Thoracic aorta (tissue), 2 donors: ENCODE measurements at regions not wholly inside any gene's neighbourhood (a gene's known extent, or its start where the extent isn't known, plus 50 kb on each side); places are given as distances from the start of the nearest gene placed in this dataset.

Experiments
- ATAC-seq: fragments of 150-250 bp; one replicate; pipeline ENCODE4 v1.8.0; 2017; ENCODE audit warnings: low read depth; ENCODE audit not compliant: insufficient number of reproducible peaks, low FRiP score
- DNase-seq: peaks from one replicate; pipeline ENCODE4 v3.0.0-alpha.2; 2020; ENCODE audit warnings: low spot score
- H3K27ac ChIP-seq, 2 donors: fragments of 200-600 bp; sonication (generic); 1 replicate in 1 of 2; 2 replicates in 1 of 2; pipeline ENCODE4 v1.5.1; 2016; ENCODE audit warnings: mild to moderate bottlenecking in 2 of 2, moderate library complexity in 2 of 2
- H3K27me3 ChIP-seq: fragments of 200-600 bp; sonication (generic); replicated peaks from 2 replicates; pipeline ENCODE4 v1.6.0; 2016; ENCODE audit warnings: mild to moderate bottlenecking; ENCODE audit not compliant: insufficient read depth
- H3K36me3 ChIP-seq: fragments of 200-600 bp; sonication (generic); one replicate; pipeline ENCODE4 v1.5.1; 2016
- H3K4me1 ChIP-seq, 2 donors: fragments of 200-600 bp; sonication (generic); 1 replicate in 1 of 2; 2 replicates in 1 of 2; pipeline versions ENCODE4 v1.5.1 to v1.6.0; 2016; ENCODE audit warnings: low read depth in 2 of 2, mild to moderate bottlenecking in 1 of 2; ENCODE audit not compliant: control insufficient read depth in 1 of 2
- H3K4me3 ChIP-seq: fragments of 200-600 bp; sonication (generic); 2 replicates; pipeline ENCODE4 v1.5.1; 2016; ENCODE audit warnings: mild to moderate bottlenecking
- H3K9me3 ChIP-seq: fragments of 200-600 bp; sonication (generic); 2 replicates; pipeline ENCODE4 v1.5.1; 2016
- CTCF ChIP-seq: fragments of 200-600 bp; sonication (generic); IDR thresholded peaks from one replicate; pipeline ENCODE4 v1.5.1; 2019; ENCODE audit warnings: antibody characterized with exemption

- ATAC-seq, result no peak
- no peaks in the 10 kb centered on the region for H3K27me3 ChIP-seq
- no peak for TF ChIP-seq CTCF
Measured at GRCh38 chr2:220665108-220665471, 907.0 kb downstream of the EPHA4 start.

GRCh38 chr2:220669324-220669723 is 902.8 kb downstream of the EPHA4 start:
- ATAC-seq, result no peak
- TF ChIP-seq CTCF, result no peak
- Histone ChIP-seq H3K27ac (no peak overlapping the region), H3K4me3 (no peak overlapping the region), H3K36me3 (no peaks in the 10 kb centered on the region), H3K27me3 (no peaks in the 10 kb centered on the region), H3K4me1 (no peaks in the 10 kb centered on the region), H3K9me3 (no peaks in the 10 kb centered on the region)
- DNase-seq, result no peak

More at GRCh38 chr2:220665108-220665471, 907.0 kb downstream of the EPHA4 start:
- Histone ChIP-seq H3K27ac (no peak overlapping the region), H3K9me3 (no peaks in the 10 kb centered on the region), H3K36me3 (no peaks in the 10 kb centered on the region), H3K4me1 (no peaks in the 10 kb centered on the region), H3K4me3 (no peak overlapping the region)
- DNase-seq, result no peak

GRCh38 chr2:220670511-220670910 is 901.6 kb downstream of the EPHA4 start:
- TF ChIP-seq CTCF, result no peak
- Histone ChIP-seq H3K27me3 (no peaks in the 10 kb centered on the region), H3K36me3 (no peaks in the 10 kb centered on the region), H3K4me1 (no peaks in the 10 kb centered on the region), H3K4me3 (no peak overlapping the region), H3K27ac (no peak overlapping the region), H3K9me3 (no peaks in the 10 kb centered on the region)
- ATAC-seq (no peak), DNase-seq (no peak)

GRCh38 chr2:220673151-220673874 is 898.8 kb downstream of the EPHA4 start:
- H3K4me1 ChIP-seq, result no peaks in the 10 kb centered on the region
- ATAC-seq, result no peak
- no peak for TF ChIP-seq CTCF

GRCh38 chr2:220674033-220674432 is 898.1 kb downstream of the EPHA4 start:
- Histone ChIP-seq H3K9me3 (no peaks in the 10 kb centered on the region), H3K27ac (no peak overlapping the region), H3K4me3 (no peak overlapping the region), H3K27me3 (no peaks in the 10 kb centered on the region), H3K4me1 (no peaks in the 10 kb centered on the region), H3K36me3 (no peaks in the 10 kb centered on the region)
- ATAC-seq (no peak), DNase-seq (no peak)
- TF ChIP-seq CTCF, result no peak

More at GRCh38 chr2:220673151-220673874, 898.8 kb downstream of the EPHA4 start:
- Histone ChIP-seq H3K9me3 (no peaks in the 10 kb centered on the region), H3K27ac (no peak overlapping the region), H3K4me3 (no peak overlapping the region), H3K27me3 (no peaks in the 10 kb centered on the region), H3K36me3 (no peaks in the 10 kb centered on the region)
- no peak for DNase-seq
